ENCODE measurements at regions not wholly inside any gene's neighbourhood (a gene's known extent, or its start where the extent isn't known, plus 50 kb on each side); places are given as distances from the start of the nearest gene placed in this dataset.

- Mint-ChIP-seq H3K27ac (no peak overlapping the region), H3K4me3 (no peak overlapping the region), H3K9me3 (peaks cover 10% of the 10 kb centered on the region; the same call in 1 of the 2 replicates), H3K27me3 (ENCODE audit: low read depth) (no peaks in the 10 kb centered on the region), H3K4me1 (no peaks in the 10 kb centered on the region), H3K36me3 (no peaks in the 10 kb centered on the region)
- POLR2A ChIA-PET = no interaction called here
- CTCF ChIA-PET = no interaction called here
- DNase-seq (ENCODE audit: low spot score) (no peak), ATAC-seq (no peak)
- TF ChIP-seq GTF2I (CRISPR knock-in tag; conservative IDR thresholded peaks at IDR 0.05) (no peak), PRDM15 (CRISPR knock-in tag; IDR thresholded peaks at IDR 0.05) (no peak), ATF2 (CRISPR knock-in tag; IDR thresholded peaks at IDR 0.05; ENCODE audit: borderline replicate concordance, low read depth) (no peak), SOX15 (CRISPR knock-in tag; IDR thresholded peaks at IDR 0.05) (no peak), CBFB (CRISPR knock-in tag; IDR thresholded peaks at IDR 0.05; ENCODE audit: low read depth) (no peak), GRHL2 (CRISPR knock-in tag; IDR thresholded peaks at IDR 0.05; ENCODE audit: insufficient replicate concordance, severe bottlenecking) (no peak), AR (CRISPR knock-in tag; IDR thresholded peaks at IDR 0.05) (no peak), NR2C2 (CRISPR knock-in tag; IDR thresholded peaks at IDR 0.05) (no peak), ZNF121 (CRISPR knock-in tag; IDR thresholded peaks at IDR 0.05) (no peak), FOXJ3 (CRISPR knock-in tag; IDR thresholded peaks at IDR 0.05; ENCODE audit: borderline replicate concordance) (no peak), ATF6 (CRISPR knock-in tag; IDR thresholded peaks at IDR 0.05) (no peak), ZNF219 (CRISPR knock-in tag; IDR thresholded peaks at IDR 0.05; ENCODE audit: borderline replicate concordance) (no peak), MAX (CRISPR knock-in tag; IDR thresholded peaks at IDR 0.05) (no peak)
Observed at GRCh38 chr6:147986846-147987245, 355.8 kb upstream of the SASH1 start.

GRCh38 chr6:147990159-147990558 lies 352.5 kb upstream of the SASH1 start:
- Mint-ChIP-seq H3K27me3 (ENCODE audit: low read depth) (no peaks in the 10 kb centered on the region), H3K4me1 (no peaks in the 10 kb centered on the region), H3K27ac (no peak overlapping the region), H3K36me3 (no peaks in the 10 kb centered on the region), H3K9me3 (peaks cover 14% of the 10 kb centered on the region), H3K4me3 (no peak overlapping the region)
- POLR2A ChIA-PET = no interaction called here
- CTCF ChIA-PET = no interaction called here
- DNase-seq (ENCODE audit: low spot score) = no peak
- ATAC-seq = no peak
- no peak for TF ChIP-seq CTCF (IDR thresholded peaks at IDR 0.05)
- TF ChIP-seq RELA (CRISPR knock-in tag; IDR thresholded peaks at IDR 0.05; ENCODE audit: borderline replicate concordance) = no peak
- TF ChIP-seq USF1 (CRISPR knock-in tag; IDR thresholded peaks at IDR 0.05) = no peak
- TF ChIP-seq PREB (CRISPR knock-in tag; IDR thresholded peaks at IDR 0.05; ENCODE audit: borderline replicate concordance) = no peak
- no peak for TF ChIP-seq E2F1 (CRISPR knock-in tag; IDR thresholded peaks at IDR 0.05)
- no peak for TF ChIP-seq SOX15 (CRISPR knock-in tag; IDR thresholded peaks at IDR 0.05)
- TF ChIP-seq GTF2I (CRISPR knock-in tag; conservative IDR thresholded peaks at IDR 0.05) = no peak
